Thyroid gland (tissue), 4 donors: ENCODE measurements at regions not wholly inside any gene's neighbourhood (a gene's known extent, or its start where the extent isn't known, plus 50 kb on each side); places are given as distances from the start of the nearest gene placed in this dataset.
"Not testable (repeated sequence)": the region's sequence is repeated elsewhere in the genome, so short reads cannot be mapped to it uniquely, and the experiment has no call there.

ENCODE experiments used
- DNase-seq, 2 donors: peaks; one replicate each; pipeline ENCODE4 v3.0.0-alpha.2; 2019
- H3K27ac ChIP-seq, 3 donors: fragments of 200-600 bp; sonication (generic); 1 replicate in 2 of 3; 2 replicates in 1 of 3; pipeline ENCODE4 v1.5.1; 2016 to 2019; ENCODE audit warnings: mild to moderate bottlenecking in 1 of 3, moderate library complexity in 1 of 3
- H3K27me3 ChIP-seq: fragments of 200-600 bp; sonication (generic); one replicate; pipeline ENCODE4 v1.5.1; 2019
- H3K36me3 ChIP-seq, 2 donors: fragments of 200-600 bp; sonication (generic); one replicate each; pipeline ENCODE4 v1.5.1; 2016 to 2019
- H3K4me1 ChIP-seq, 2 donors: fragments of 200-600 bp; sonication (generic); one replicate each; pipeline ENCODE4 v1.5.1; 2017 to 2019
- H3K4me3 ChIP-seq, 3 donors: fragments of 200-600 bp; sonication (generic); replicated peaks in 1 of 3; 1 replicate in 2 of 3; 2 replicates in 1 of 3; pipeline ENCODE4 v1.5.1; 2016; ENCODE audit warnings: mild to moderate bottlenecking in 1 of 3
- H3K9me3 ChIP-seq: fragments of 200-600 bp; sonication (generic); one replicate; pipeline ENCODE4 v1.5.1; 2017
- CTCF ChIP-seq, 6 experiments: fragments of 200-600 bp in 3 of 6; fragments of 450-650 bp in 3 of 6; sonication (generic) in 3 of 6; IDR thresholded peaks; one replicate each; pipeline ENCODE4 v1.5.1; 2016 to 2019; ENCODE audit warnings: antibody characterized with exemption in 6 of 6, mild to moderate bottlenecking in 2 of 6, inconsistent platforms in 1 of 6, moderate library complexity in 1 of 6
- POLR2A ChIP-seq, 2 donors: fragments of 450-650 bp; IDR thresholded peaks; one replicate each; pipeline ENCODE4 v1.6.1; 2017; ENCODE audit warnings: antibody characterized with exemption in 2 of 2, mild to moderate bottlenecking in 2 of 2, moderate library complexity in 1 of 2
- WGBS, 2 donors: methylation state at CpG; one replicate each; pipeline ENCODE4 v1.1.5; 2017; 5-methylcytosine and 5-hydroxymethylcytosine counted together
- intact Hi-C: fragments of 100-400 bp; cut with DNase I; formaldehyde crosslinking; loops from one replicate; pipeline ENCODE4 v1.15.1; 2023

- intact Hi-C loops = loop anchor here (5.0 kb wide), 1 partner anchor 213 kb away; no protein-coding TSS in a partner anchor
- 81 to 89% methylated on average over 5 of the region's 5 CpGs for WGBS, 2 donors
- Histone ChIP-seq H3K4me3 (no peak overlapping the region), H3K27ac (no peak overlapping the region), H3K9me3 (no peaks in the 10 kb centered on the region), H3K4me1 (peaks cover 0 to 4% of the 10 kb centered on the region in 2 donors), H3K36me3 (no peaks in the 10 kb centered on the region), H3K27me3 (no peaks in the 10 kb centered on the region)
- no peak for TF ChIP-seq POLR2A (IDR thresholded peaks at IDR 0.05)
- no peak for TF ChIP-seq CTCF (IDR thresholded peaks at IDR 0.05)
- no peak for DNase-seq
Measured at GRCh38 chr4:127400276-127400675, 232.5 kb upstream of the INTU start.

GRCh38 chr4:127400731-127401346 is 231.9 kb upstream of the INTU start:
- WGBS, 2 donors = 13 to 20% methylated on average over 1 of the region's 1 CpG
- Histone ChIP-seq H3K36me3 (no peaks in the 10 kb centered on the region), H3K4me1 (peaks cover 0 to 4% of the 10 kb centered on the region in 2 donors), H3K27ac (no peak overlapping the region), H3K9me3 (no peaks in the 10 kb centered on the region), H3K4me3 (no peak overlapping the region), H3K27me3 (no peaks in the 10 kb centered on the region)
- peak; percentile 59 to 82 for DNase-seq
- TF ChIP-seq POLR2A (IDR thresholded peaks at IDR 0.05) = no peak
- peak; percentile 52 to 86 (median 82) for TF ChIP-seq CTCF (IDR thresholded peaks at IDR 0.05)
- intact Hi-C loops = loop anchor here (5.0 kb wide), 1 partner anchor 214 kb away; no protein-coding TSS in a partner anchor

GRCh38 chr4:127403471-127404084 is 229.2 kb upstream of the INTU start:
- H3K9me3 ChIP-seq = no peaks in the 10 kb centered on the region
- H3K27ac ChIP-seq = no peak overlapping the region
- peaks cover 0 to 4% of the 10 kb centered on the region in 2 donors for H3K4me1 ChIP-seq
- TF ChIP-seq CTCF (IDR thresholded peaks at IDR 0.05) (no peak), POLR2A (IDR thresholded peaks at IDR 0.05) (no peak)
- no peak overlapping the region for H3K4me3 ChIP-seq
- H3K36me3 ChIP-seq = no peaks in the 10 kb centered on the region
- intact Hi-C loops = loop anchor here (5.0 kb wide), 1 partner anchor 216 kb away; no protein-coding TSS in a partner anchor
- DNase-seq = peak; percentile 7 to 21
- WGBS, 2 donors = 10 to 11% methylated on average over 2 of the region's 2 CpGs
- H3K27me3 ChIP-seq = no peaks in the 10 kb centered on the region

GRCh38 chr4:127406187-127406586 is 226.6 kb upstream of the INTU start:
- no peak for DNase-seq
- Histone ChIP-seq H3K36me3 (no peaks in the 10 kb centered on the region), H3K27me3 (no peaks in the 10 kb centered on the region), H3K4me1 (peaks cover 0 to 4% of the 10 kb centered on the region in 2 donors), H3K4me3 (no peak overlapping the region), H3K9me3 (no peaks in the 10 kb centered on the region), H3K27ac (no peak overlapping the region)
- TF ChIP-seq POLR2A (IDR thresholded peaks at IDR 0.05) (no peak), CTCF (IDR thresholded peaks at IDR 0.05) (no peak)
- intact Hi-C loops = no loop called here
- WGBS, 2 donors = 87 to 90% methylated on average over 1 of the region's 1 CpG

GRCh38 chr4:127407572-127407971 is 225.2 kb upstream of the INTU start:
- H3K27me3 ChIP-seq, DNase-seq, H3K36me3 ChIP-seq, H3K4me1 ChIP-seq, H3K27ac ChIP-seq, H3K9me3 ChIP-seq, H3K4me3 ChIP-seq, intact Hi-C loops: not testable (repeated sequence)
- WGBS, 2 donors = 79 to 91% methylated on average over 9 of the region's 9 CpGs
